C4-2B (cell line): ENCODE measurements at regions not wholly inside any gene's neighbourhood (a gene's known extent, or its start where the extent isn't known, plus 50 kb on each side); places are given as distances from the start of the nearest gene placed in this dataset.

ENCODE experiments used
- ZFX ChIP-seq: fragments of 450-650 bp; IDR thresholded peaks from 2 replicates; pipeline ENCODE4 v1.6.1; 2017
- TF ChIP-seq, protein P1 (sequence below): fragments of 450-650 bp; conservative IDR thresholded peaks from 2 replicates; pipeline ENCODE4 v1.5.1; 2017; ENCODE audit warnings: mild to moderate bottlenecking

- TF ChIP-seq, protein P1, sequence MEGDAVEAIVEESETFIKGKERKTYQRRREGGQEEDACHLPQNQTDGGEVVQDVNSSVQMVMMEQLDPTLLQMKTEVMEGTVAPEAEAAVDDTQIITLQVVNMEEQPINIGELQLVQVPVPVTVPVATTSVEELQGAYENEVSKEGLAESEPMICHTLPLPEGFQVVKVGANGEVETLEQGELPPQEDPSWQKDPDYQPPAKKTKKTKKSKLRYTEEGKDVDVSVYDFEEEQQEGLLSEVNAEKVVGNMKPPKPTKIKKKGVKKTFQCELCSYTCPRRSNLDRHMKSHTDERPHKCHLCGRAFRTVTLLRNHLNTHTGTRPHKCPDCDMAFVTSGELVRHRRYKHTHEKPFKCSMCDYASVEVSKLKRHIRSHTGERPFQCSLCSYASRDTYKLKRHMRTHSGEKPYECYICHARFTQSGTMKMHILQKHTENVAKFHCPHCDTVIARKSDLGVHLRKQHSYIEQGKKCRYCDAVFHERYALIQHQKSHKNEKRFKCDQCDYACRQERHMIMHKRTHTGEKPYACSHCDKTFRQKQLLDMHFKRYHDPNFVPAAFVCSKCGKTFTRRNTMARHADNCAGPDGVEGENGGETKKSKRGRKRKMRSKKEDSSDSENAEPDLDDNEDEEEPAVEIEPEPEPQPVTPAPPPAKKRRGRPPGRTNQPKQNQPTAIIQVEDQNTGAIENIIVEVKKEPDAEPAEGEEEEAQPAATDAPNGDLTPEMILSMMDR, result no peak
- no peak for TF ChIP-seq ZFX
Measured at GRCh38 chr6:95366414-95366813, 210.9 kb upstream of the MANEA start.
